GM18499 (cell line): ENCODE measurements at regions not wholly inside any gene's neighbourhood (a gene's known extent, or its start where the extent isn't known, plus 50 kb on each side); places are given as distances from the start of the nearest gene placed in this dataset.
"Not testable (repeated sequence)": the region's sequence is repeated elsewhere in the genome, so short reads cannot be mapped to it uniquely, and the experiment has no call there.

Source experiments
- ATAC-seq: cut with Tn5 transposase; IDR thresholded peaks from one replicate; pipeline ENCODE4 v1.9.1; 2021; ENCODE audit warnings: moderate number of reproducible peaks; ENCODE audit not compliant: insufficient read depth, unreplicated experiment

DNA sequence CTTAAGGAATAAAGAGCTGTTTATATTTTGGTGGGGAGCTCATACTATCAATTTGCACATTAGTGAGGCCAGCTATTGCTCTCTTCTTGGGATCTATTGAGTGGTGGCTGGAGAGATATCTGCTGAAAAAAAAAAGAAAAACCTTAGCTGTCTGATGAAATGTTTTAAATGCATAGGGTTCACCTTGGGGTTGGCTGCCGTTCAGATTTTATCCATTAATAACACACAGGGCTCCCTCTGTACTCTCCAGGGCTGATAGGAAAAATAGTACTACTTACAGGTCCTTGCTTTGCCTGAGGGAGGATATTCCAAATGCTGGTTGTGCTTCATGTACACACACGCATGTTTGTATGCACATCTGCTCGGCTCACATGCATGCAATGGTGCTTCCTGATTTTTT is 803.7 kb downstream of the MCTP2 start:
- ATAC-seq, result no peak

DNA sequence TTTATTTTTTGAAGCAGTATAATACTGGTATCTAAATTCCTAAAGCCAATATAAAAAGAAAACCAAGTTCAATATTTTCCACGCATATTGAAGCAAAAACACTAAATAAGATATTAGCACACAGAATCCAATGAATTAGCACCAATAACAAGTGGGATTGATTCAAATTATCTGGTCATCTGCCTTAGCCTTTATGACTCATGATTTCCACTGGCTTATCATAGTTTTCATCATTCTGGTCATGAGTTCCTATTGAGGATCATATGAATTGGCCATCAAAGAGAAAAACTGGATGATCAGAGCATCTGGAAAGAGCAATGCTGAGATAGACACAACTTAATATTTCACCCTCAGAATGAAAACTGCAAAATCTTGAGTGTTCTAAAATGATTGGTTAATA is 809.9 kb downstream of the MCTP2 start:
- ATAC-seq, result no peak

DNA sequence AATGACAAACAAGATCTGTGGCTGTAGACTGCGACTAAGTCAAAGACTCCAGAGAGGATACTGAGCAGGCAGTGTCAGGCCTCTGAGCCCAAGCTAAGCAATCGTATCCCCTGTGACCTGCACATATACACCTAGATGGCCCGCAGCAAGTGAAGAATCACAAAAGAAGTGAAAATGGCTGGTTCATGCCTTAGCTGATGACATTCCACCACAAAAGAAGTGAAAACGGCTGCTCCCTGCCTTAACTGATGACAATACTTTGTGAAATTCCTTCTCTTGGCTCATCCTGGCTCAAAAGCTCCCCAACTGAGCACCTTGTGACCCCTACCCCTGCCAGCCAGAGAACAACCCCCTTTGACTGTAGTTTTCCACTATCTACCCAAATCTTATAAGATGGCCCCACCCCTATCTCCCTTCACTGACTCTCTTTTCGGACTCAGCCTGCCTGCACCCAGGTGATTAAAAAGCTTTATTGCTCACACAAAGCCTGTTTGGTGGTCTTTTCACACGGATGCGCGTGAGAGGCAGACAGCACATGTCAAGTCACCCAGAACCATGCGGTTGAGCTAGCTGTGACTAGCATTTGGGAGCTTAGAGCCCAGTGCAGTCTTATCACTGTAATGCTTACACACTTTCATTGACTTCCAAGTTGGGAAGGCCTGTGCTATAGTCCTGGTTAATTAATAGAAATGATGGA is 812.0 kb downstream of the MCTP2 start:
- ATAC-seq, result not testable (repeated sequence)

DNA sequence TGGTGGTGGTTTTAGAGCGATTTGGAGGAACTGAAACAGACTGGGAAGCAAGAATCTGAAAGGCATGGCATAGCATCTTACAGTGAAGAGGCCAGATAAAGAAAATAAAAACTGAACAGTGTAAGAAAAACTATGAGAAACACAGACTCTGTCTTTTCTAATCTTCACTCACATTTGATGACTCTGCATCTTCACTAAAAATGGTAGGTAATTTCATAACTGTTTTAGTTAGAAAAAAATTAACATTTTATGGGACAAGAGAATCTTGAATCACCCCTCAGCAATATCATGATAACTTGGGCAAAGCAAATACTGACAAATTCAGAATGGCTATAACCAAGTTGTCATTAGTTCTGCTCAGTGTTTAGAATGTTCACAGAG is 812.6 kb downstream of the MCTP2 start:
- no peak for ATAC-seq

DNA sequence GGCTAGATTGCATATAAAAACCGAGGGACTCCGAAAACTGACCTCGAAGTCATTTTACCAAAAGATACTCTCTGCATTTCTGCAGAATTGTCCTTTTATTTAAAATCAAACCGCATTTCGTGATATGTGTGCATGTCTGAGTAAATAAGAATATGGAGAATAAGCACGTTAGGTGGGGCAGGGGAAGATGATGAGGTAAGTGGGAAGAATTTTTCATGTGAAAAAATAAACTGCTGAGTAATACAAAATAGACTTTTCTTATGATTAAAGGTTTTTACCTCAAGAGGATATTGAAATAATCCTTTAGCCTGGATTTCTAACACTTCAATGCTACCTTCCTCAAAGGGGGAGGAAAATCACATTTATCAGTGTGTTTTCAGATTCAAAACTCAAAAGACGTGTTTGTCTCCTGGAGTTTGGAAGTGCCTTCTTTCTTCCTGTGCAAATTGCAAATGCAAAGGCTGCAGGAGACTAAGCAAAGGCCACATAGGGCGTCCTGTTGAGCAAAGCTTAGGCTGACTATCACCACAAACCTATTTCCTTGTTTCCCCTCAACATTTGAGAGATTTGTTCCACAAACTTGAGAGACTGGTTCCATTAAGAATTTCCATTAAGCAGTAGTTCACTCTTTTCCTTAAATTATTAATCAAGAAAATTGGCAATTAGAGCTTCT is 813.5 kb downstream of the MCTP2 start:
- no peak for ATAC-seq

DNA sequence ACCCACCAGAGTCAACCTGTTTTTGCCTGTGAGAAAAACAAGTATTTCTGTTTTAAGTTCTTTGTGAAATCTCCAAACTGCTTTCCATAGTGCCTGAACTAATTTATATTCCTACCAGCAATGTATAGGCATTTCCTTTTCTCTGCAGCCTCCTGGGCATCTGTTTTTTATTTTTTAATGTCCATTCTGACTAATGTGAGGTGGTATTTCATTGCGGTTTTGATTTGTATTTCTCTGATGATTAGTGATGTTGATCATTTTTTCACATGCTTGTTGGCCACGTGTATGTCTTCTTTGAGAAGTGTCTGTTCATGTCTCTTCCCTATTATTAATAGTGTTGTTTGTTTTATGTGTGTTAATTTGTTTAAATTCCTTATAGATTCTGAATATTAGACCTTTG is 820.5 kb downstream of the MCTP2 start:
- ATAC-seq, result no peak

DNA sequence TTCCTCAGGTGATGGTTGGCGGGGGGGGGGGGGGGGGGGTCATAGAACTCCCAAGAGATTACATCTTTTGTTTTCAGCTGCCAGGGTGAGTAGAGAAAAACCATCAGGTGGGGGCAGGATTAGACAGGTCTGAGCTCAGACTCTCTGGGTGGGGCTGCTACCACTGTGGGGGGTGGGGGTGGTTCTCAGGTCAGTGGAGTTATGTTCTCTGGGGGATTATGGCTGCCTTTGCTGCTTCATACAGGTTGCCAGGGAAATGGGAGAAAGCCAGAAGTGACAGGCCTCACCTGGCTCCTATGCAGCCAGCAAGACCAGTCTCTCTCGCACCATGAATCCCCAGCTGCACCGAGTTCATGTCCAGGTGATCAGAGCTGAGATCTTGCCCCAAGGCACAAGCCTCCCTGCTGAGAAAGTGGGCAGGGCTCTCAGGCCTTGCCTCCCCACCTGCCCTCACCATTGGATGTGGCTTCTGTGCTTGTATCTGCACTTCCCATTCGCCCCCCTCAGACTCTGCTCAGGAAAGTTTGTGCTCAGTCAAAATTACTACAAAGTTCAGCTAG is 828.1 kb downstream of the MCTP2 start:
- ATAC-seq, result no peak

DNA sequence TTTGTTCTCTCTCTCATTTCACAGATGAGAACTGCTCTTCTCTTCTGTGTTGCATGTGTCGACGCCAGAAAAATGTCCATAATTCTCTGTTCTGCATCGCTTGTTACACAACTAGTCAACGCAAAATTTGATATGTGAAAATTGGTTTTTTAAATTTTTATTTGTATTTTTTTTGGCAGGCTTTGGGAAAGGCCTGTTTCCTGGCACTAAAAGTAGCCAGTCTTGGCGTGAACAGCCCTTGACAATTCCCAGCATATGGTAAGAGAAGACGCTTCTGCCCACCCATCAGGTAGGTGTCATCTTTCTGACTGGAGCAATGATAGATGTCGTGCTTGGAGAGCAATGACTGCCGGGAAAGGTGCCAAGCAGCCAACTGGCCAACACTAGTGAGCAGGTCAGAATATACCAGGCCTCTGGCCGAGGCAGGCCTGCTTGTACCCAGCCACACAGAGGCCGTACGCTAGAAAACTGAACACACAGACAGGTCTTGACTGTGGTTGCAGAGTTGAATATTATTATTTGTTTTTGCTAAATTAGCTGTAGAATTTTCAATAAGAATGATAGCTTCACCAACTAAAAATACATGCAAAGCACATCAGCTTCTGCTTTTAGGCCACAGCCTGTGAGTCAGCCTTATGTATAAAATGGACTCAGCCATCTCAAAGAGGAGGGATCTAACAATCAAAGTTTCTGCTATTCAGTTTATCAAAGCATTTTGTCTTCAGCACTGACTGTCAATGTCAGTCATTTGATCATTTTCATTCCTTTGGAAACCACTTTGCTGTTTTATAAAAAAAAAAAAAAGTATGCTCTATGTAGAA is 837.5 kb downstream of the MCTP2 start:
- ATAC-seq, result no peak

GRCh38 chr15:95075792-95076677 is 844.7 kb downstream of the MCTP2 start:
- ATAC-seq, result no peak

- ATAC-seq, result no peak
These were observed 845.3 kb downstream of the MCTP2 start for GRCh38 chr15:95076678-95076990.

DNA sequence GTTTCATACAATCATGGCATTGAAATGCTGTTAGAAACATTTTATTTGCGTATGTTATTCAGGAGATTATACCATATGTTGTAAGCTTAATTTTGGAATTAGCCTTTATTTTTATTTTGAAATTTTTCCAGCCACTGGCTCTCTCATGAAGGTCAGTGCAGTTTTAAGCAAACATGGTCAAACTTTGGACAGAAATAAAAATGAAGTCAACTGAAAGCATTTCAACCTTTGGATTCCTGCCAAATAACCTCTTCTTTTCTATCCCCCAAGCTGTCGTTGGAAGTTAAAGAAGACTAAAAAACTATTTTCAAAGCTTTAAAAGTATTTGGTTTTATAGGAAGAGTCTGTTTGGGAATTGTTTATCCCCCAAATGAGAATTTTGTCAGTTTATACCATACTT is 846.6 kb downstream of the MCTP2 start:
- ATAC-seq, result no peak

- ATAC-seq, result not testable (repeated sequence)
These were observed 848.9 kb downstream of the MCTP2 start for GRCh38 chr15:95080228-95080627.

- ATAC-seq, result no peak
These were observed 853.7 kb downstream of the MCTP2 start for GRCh38 chr15:95085056-95085455.

- no peak for ATAC-seq
These were observed 855.3 kb downstream of the MCTP2 start for GRCh38 chr15:95086531-95087252.

DNA sequence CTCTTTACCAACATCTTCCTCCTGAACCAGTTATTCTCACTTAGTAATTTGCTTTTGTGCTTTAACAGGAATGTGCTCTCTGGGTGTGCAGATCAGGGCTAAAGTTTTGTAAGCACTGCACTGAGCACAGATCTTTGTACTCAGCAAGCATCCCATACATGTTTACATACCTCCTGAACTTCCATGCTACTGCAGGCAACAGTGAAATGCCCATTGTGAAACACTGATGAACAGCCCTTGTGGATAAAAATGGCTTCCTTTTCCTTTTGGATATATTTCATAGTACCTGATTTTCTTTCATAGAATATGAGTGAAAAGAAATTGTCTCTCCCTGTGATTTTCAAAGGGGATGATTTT is 855.9 kb downstream of the MCTP2 start:
- no peak for ATAC-seq

DNA sequence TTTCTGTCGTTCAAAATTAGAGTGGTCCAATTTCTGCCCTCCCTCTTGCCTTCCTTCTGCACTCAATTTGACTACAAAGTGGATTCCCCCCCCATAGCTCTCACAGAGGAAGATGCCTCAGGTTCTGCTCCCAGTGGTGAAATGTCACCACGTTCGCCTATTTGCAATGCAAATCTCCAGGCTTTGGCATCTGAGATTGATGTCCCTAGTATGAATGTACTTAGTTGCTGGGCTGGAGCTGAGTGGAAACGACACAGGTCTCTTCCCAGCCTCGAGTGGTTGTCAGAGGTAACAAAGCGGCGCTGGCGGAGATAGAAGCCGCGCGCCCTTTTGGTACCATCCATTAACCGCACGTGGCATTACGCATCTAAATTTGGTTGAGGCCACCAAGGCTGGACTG is 860.1 kb downstream of the MCTP2 start:
- no peak for ATAC-seq

GRCh38 chr15:95095250-95095649 is 863.9 kb downstream of the MCTP2 start:
- no peak for ATAC-seq

- no peak for ATAC-seq
These were observed 865.3 kb downstream of the MCTP2 start for GRCh38 chr15:95096651-95097050.

DNA sequence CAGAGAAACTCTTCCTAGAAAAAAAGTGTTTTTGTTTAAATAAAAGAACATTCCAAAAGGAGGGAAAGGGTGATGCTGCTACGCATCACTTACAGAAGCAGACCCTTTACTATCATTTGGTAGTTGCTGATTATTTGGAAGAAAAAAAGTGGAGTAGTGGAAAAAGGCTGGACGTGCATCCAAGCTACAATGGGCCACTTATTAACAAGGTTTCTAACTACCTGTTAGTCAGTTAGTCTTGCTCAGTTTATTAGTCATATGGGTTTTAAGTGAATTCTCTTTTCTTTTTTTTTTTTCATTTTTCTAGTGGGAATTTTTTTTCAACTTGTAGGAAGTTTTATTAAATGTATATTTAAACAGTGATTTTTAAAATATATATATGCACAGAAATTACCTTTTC is 866.0 kb downstream of the MCTP2 start:
- ATAC-seq, result no peak

GRCh38 chr15:95105229-95105628 is 873.9 kb downstream of the MCTP2 start:
- no peak for ATAC-seq
